ENCODE measurements at regions not wholly inside any gene's neighbourhood (a gene's known extent, or its start where the extent isn't known, plus 50 kb on each side); places are given as distances from the start of the nearest gene placed in this dataset.

DNA sequence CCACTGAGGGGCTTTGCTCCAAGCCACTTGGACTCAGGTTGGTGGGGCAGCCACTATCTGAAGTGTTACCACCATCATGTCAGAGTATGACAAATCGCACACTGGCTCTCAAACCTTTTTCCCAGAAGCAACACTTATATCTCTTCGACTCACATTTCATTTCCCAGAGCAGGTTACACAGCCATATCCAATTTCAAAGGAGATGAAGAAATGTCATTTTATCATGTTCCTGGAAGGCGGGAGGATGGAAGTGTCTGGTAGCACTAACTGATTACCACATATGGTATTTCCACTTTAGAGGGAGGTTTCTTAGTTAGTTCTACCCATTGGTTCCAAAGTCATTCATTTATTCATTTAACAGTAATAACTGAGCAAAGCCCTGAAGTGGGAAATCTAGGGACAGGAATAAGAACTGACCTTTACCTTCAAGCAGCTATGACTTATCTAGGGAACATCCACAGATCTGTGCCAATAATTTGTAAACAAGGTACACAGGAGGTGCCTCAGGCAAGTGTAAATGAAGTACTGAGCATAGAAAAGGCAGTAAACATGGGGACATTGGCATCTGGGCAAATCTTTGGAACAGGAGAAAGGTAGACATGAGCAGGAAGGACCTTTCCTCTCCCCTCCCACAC is 54.9 kb upstream of the LRRC55 start:
- TF ChIP-seq, protein P1, sequence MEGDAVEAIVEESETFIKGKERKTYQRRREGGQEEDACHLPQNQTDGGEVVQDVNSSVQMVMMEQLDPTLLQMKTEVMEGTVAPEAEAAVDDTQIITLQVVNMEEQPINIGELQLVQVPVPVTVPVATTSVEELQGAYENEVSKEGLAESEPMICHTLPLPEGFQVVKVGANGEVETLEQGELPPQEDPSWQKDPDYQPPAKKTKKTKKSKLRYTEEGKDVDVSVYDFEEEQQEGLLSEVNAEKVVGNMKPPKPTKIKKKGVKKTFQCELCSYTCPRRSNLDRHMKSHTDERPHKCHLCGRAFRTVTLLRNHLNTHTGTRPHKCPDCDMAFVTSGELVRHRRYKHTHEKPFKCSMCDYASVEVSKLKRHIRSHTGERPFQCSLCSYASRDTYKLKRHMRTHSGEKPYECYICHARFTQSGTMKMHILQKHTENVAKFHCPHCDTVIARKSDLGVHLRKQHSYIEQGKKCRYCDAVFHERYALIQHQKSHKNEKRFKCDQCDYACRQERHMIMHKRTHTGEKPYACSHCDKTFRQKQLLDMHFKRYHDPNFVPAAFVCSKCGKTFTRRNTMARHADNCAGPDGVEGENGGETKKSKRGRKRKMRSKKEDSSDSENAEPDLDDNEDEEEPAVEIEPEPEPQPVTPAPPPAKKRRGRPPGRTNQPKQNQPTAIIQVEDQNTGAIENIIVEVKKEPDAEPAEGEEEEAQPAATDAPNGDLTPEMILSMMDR (IDR thresholded peaks at IDR 0.05; ENCODE audit: low read depth, low read length), result no peak
- TF ChIP-seq, protein P2, sequence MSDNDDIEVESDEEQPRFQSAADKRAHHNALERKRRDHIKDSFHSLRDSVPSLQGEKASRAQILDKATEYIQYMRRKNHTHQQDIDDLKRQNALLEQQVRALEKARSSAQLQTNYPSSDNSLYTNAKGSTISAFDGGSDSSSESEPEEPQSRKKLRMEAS (IDR thresholded peaks at IDR 0.05; ENCODE audit: low read depth, low read length), result no peak
- TF ChIP-seq POLR2A (IDR thresholded peaks at IDR 0.05; ENCODE audit: extremely low read depth, insufficient read length), result no peak

Measured in NB4 (cell line).